MCF 10A (cell line): ENCODE measurements at regions not wholly inside any gene's neighbourhood (a gene's known extent, or its start where the extent isn't known, plus 50 kb on each side); places are given as distances from the start of the nearest gene placed in this dataset.

Experiments
- BruUV-seq: library from RNA; stranded (reverse); fragments of 400-500 nt; replicated peaks from 2 replicates; lab custom pipeline; 2021; lab: Mats Ljungman, UMichigan
- CTCF ChIA-PET: fragments of 300-600 bp; sonication (Branson Sonifier 250); formaldehyde crosslinking; extraction: SDS; loops from one replicate; lab custom pipeline; 2021; ENCODE audit warnings: antibody characterized with exemption, inconsistent platforms; lab: Yijun Ruan, JAX
- POLR2A ChIA-PET: fragments of 300-600, 350-650 bp; sonication (Branson Sonifier 250); formaldehyde crosslinking; extraction: SDS; loops from one replicate; lab custom pipeline; 2020; ENCODE audit warnings: antibody characterized with exemption, inconsistent platforms; lab: Yijun Ruan, JAX
- DNase-seq: peaks from one replicate; pipeline ENCODE4 v3.0.0-alpha.2; 2018; ENCODE audit not compliant: unreplicated experiment
- H3K27ac Mint-ChIP-seq: one replicate; pipeline ENCODE4 v1.8.0; 2022; ENCODE audit warnings: mild to moderate bottlenecking, low read depth, mixed read lengths; ENCODE audit not compliant: unreplicated experiment
- H3K27me3 Mint-ChIP-seq: one replicate; pipeline ENCODE4 v1.8.0; 2022; ENCODE audit warnings: mixed read lengths; ENCODE audit not compliant: insufficient read depth, unreplicated experiment
- H3K36me3 Mint-ChIP-seq: one replicate; pipeline ENCODE4 v1.8.0; 2022; ENCODE audit warnings: mild to moderate bottlenecking, moderate library complexity, mixed read lengths; ENCODE audit not compliant: insufficient read depth, unreplicated experiment
- H3K4me1 Mint-ChIP-seq: one replicate; pipeline ENCODE4 v1.8.0; 2022; ENCODE audit warnings: mixed read lengths; ENCODE audit not compliant: insufficient read depth, unreplicated experiment
- H3K4me3 Mint-ChIP-seq: one replicate; pipeline ENCODE4 v1.8.0; 2022; ENCODE audit warnings: mild to moderate bottlenecking, moderate library complexity, mixed read lengths; ENCODE audit not compliant: unreplicated experiment
- H3K9me3 Mint-ChIP-seq: one replicate; pipeline ENCODE4 v1.8.0; 2022; ENCODE audit warnings: mixed read lengths; ENCODE audit not compliant: unreplicated experiment
- intact Hi-C: fragments of 100-400 bp; cut with micrococcal nuclease; formaldehyde crosslinking; loops from 2 replicates; pipeline ENCODE4 v1.14.1; 2022
- TF ChIP-seq, protein P1 (sequence below): fragments of 200-600 bp; IDR thresholded peaks from one replicate; pipeline ENCODE4 v1.8.0; 2022; ENCODE audit warnings: antibody characterized with exemption, mild to moderate bottlenecking; ENCODE audit not compliant: unreplicated experiment

DNA sequence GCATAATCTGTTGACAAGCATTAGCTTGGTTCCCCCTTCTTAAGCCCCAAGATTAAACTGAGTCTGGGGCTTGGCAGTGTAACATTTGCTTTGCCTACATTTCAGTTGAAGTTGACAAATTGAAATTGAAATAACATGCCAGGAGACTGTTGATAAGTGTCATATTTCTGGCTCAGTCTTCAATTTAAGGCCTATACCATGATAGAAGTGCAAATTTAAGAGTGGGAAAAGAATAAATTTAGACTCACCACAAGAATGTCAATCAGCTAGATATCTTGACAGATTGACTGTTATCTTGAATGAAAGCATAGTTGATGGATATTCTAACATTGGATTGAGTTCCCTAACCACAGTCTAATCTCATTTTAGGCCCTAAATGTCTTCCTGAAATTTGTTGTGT lies 117.6 kb downstream of the MAGEB17 start:
- BruUV-seq: no TSS peak
- Mint-ChIP-seq H3K27ac (no peak overlapping the region), H3K4me1 (no peaks in the 10 kb centered on the region), H3K9me3 (no peaks in the 10 kb centered on the region), H3K4me3 (no peak overlapping the region), H3K27me3 (peaks cover 67% of the 10 kb centered on the region), H3K36me3 (no peaks in the 10 kb centered on the region)
- POLR2A ChIA-PET: no interaction called here
- CTCF ChIA-PET: no interaction called here
- intact Hi-C loops: no loop called here
- TF ChIP-seq, protein P1, sequence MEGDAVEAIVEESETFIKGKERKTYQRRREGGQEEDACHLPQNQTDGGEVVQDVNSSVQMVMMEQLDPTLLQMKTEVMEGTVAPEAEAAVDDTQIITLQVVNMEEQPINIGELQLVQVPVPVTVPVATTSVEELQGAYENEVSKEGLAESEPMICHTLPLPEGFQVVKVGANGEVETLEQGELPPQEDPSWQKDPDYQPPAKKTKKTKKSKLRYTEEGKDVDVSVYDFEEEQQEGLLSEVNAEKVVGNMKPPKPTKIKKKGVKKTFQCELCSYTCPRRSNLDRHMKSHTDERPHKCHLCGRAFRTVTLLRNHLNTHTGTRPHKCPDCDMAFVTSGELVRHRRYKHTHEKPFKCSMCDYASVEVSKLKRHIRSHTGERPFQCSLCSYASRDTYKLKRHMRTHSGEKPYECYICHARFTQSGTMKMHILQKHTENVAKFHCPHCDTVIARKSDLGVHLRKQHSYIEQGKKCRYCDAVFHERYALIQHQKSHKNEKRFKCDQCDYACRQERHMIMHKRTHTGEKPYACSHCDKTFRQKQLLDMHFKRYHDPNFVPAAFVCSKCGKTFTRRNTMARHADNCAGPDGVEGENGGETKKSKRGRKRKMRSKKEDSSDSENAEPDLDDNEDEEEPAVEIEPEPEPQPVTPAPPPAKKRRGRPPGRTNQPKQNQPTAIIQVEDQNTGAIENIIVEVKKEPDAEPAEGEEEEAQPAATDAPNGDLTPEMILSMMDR: no peak
- no peak for DNase-seq

DNA sequence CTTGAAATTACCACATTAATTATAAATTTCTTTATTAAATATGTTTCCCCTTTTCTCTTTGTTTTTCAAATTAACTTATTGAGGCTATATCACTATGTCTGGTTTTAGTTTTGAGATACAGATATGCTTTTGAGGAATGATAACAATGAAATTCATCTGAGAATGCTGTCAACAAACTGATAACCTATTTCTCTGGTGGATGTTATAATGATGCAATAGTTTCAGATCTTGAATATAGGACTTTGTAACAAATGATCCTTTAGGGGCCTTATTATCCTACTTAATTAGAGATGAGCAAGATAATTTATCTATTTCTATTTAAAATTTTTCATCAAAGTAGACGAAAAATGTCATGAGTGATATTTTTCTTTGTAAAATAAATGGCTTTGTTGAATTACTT lies 123.7 kb downstream of the MAGEB17 start:
- peaks cover 52% of the 10 kb centered on the region for H3K27me3 Mint-ChIP-seq
- intact Hi-C loops: no loop called here
- peaks cover 11% of the 10 kb centered on the region for H3K9me3 Mint-ChIP-seq
- H3K36me3 Mint-ChIP-seq: no peaks in the 10 kb centered on the region
- no peaks in the 10 kb centered on the region for H3K4me1 Mint-ChIP-seq
- ChIA-PET POLR2A (no interaction called here), CTCF (interaction anchor here (1.0 kb wide), 1 partner anchor 21 kb away, joined by 4 read pairs; no protein-coding TSS in a partner anchor)
- TF ChIP-seq, protein P1: no peak
- no TSS peak for BruUV-seq
- H3K4me3 Mint-ChIP-seq: no peak overlapping the region
- DNase-seq: no peak
- H3K27ac Mint-ChIP-seq: no peak overlapping the region

DNA sequence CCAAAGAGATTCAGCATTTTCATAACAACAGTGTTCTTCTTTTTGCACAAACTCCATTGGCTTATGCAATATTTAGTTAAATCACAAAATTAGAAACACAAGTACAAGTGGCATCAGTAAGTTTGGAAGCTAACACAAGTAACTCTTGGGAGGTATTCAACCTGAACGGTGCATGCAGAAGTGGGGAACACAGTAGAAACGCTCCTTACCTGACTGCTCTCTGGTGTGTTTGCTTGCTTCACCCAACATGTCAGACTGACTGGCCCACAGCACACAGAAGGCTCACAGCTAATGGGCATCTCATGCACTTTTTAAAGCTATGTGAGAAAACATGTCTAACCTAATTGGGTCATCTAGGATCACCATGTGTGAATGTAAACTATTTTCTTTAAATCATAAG lies 133.6 kb downstream of the MAGEB17 start:
- CTCF ChIA-PET: no interaction called here
- no peak overlapping the region for H3K4me3 Mint-ChIP-seq

DNA sequence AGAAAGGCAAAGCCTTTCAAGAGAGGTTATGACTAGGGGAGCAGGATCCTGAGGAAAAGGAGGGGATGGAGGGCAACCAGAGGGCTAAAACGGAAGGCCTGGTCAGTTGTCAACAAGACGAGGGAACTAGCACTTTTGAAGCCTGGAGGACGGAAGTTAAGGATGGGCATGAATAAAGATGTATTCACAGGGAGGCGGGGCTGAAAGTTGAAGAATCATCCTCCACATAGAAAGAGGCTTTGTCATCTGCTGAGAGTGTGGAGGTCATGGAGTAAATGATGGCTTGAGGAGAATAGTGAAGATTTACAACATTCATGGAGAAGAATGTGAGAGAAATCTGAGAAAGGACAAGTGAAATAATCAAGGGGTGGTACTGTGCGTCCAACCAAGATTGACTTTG lies 137.5 kb downstream of the MAGEB17 start:
- CTCF ChIA-PET: interaction anchor here (0.7 kb wide), 1 partner anchor 94 kb away, joined by 3 read pairs; no protein-coding TSS in a partner anchor
- intact Hi-C loops: no loop called here

More for the DNA sequence above, 133.6 kb downstream of the MAGEB17 start:
- no TSS peak for BruUV-seq
- intact Hi-C loops: no loop called here
- TF ChIP-seq, protein P1: no peak
- H3K36me3 Mint-ChIP-seq: no peaks in the 10 kb centered on the region
- H3K4me1 Mint-ChIP-seq: no peaks in the 10 kb centered on the region
- POLR2A ChIA-PET: no interaction called here
- no peaks in the 10 kb centered on the region for H3K27me3 Mint-ChIP-seq
- DNase-seq: no peak
- no peak overlapping the region for H3K27ac Mint-ChIP-seq
- no peaks in the 10 kb centered on the region for H3K9me3 Mint-ChIP-seq

More for the DNA sequence above, 137.5 kb downstream of the MAGEB17 start:
- no peak overlapping the region for H3K4me3 Mint-ChIP-seq
- no peaks in the 10 kb centered on the region for H3K9me3 Mint-ChIP-seq
- no peak overlapping the region for H3K27ac Mint-ChIP-seq
- no peak for DNase-seq
- TF ChIP-seq, protein P1: no peak
- BruUV-seq: no TSS peak
- no peaks in the 10 kb centered on the region for H3K4me1 Mint-ChIP-seq
- H3K27me3 Mint-ChIP-seq: peaks cover 24% of the 10 kb centered on the region
- POLR2A ChIA-PET: interaction anchor here (0.7 kb wide), 1 partner anchor 713 kb away, joined by 3 read pairs; no protein-coding TSS in a partner anchor
- H3K36me3 Mint-ChIP-seq: no peaks in the 10 kb centered on the region
